HG03103 (cell line): ENCODE measurements at regions not wholly inside any gene's neighbourhood (a gene's known extent, or its start where the extent isn't known, plus 50 kb on each side); places are given as distances from the start of the nearest gene placed in this dataset.

Experiments used
- ATAC-seq: cut with Tn5 transposase; IDR thresholded peaks from one replicate; pipeline ENCODE4 v1.9.1; 2021; ENCODE audit warnings: low read depth; ENCODE audit not compliant: unreplicated experiment

GRCh38 chr10:91126471-91126870 is 94.0 kb upstream of the PCGF5 start:
- ATAC-seq, result no peak

GRCh38 chr10:91127341-91128082 is 93.0 kb upstream of the PCGF5 start:
- ATAC-seq, result no peak

- no peak for ATAC-seq
Measured at GRCh38 chr10:91135113-91135512, 85.3 kb upstream of the PCGF5 start.

- ATAC-seq, result no peak
Measured at GRCh38 chr10:91137011-91137643, 83.3 kb upstream of the PCGF5 start.

GRCh38 chr10:91137822-91138221 is 82.6 kb upstream of the PCGF5 start:
- no peak for ATAC-seq

GRCh38 chr10:91140995-91141549 is 79.4 kb upstream of the PCGF5 start:
- no peak for ATAC-seq

- ATAC-seq, result no peak
Measured at GRCh38 chr10:91144961-91145360, 75.5 kb upstream of the PCGF5 start.

- no peak for ATAC-seq
Measured at GRCh38 chr10:91146146-91146545, 74.3 kb upstream of the PCGF5 start.

- ATAC-seq, result no peak
Measured at GRCh38 chr10:91149550-91149949, 70.9 kb upstream of the PCGF5 start.

- ATAC-seq, result no peak
Measured at GRCh38 chr10:91150631-91151030, 69.8 kb upstream of the PCGF5 start.

GRCh38 chr10:91153508-91153907 is 67.0 kb upstream of the PCGF5 start:
- ATAC-seq, result no peak

- ATAC-seq, result no peak
Measured at GRCh38 chr10:91154842-91155241, 65.6 kb upstream of the PCGF5 start.

- ATAC-seq, result no peak
Measured at GRCh38 chr10:91156196-91156595, 64.3 kb upstream of the PCGF5 start.

GRCh38 chr10:91159254-91159783 is 61.1 kb upstream of the PCGF5 start:
- ATAC-seq, result no peak

- ATAC-seq, result no peak
Measured at GRCh38 chr10:91162050-91162494, 58.4 kb upstream of the PCGF5 start.

GRCh38 chr10:91162495-91163268 is 57.8 kb upstream of the PCGF5 start:
- peak; percentile 38 for ATAC-seq

- peak; percentile 42 for ATAC-seq
Measured at GRCh38 chr10:91163269-91163868, 57.1 kb upstream of the PCGF5 start.

- no peak for ATAC-seq
Measured at GRCh38 chr10:91163869-91164474, 56.5 kb upstream of the PCGF5 start.

GRCh38 chr10:91164520-91165065 is 55.9 kb upstream of the PCGF5 start:
- ATAC-seq, result no peak

- ATAC-seq, result no peak
Measured at GRCh38 chr10:91167406-91167805, 53.1 kb upstream of the PCGF5 start.
